ENCODE measurements at regions not wholly inside any gene's neighbourhood (a gene's known extent, or its start where the extent isn't known, plus 50 kb on each side); places are given as distances from the start of the nearest gene placed in this dataset.

GRCh38 chr6:79788756-79789155 is 157.6 kb downstream of the SH3BGRL2 start:
- no peak for TF ChIP-seq ZNF837 (tag by site-specific recombination; IDR thresholded peaks at IDR 0.05)
- no peak for TF ChIP-seq ZNF843 (tag by site-specific recombination; IDR thresholded peaks at IDR 0.05)
- no peak for TF ChIP-seq ZFHX2 (tag by site-specific recombination; conservative IDR thresholded peaks at IDR 0.05)
- TF ChIP-seq ZNF169 (tag by site-specific recombination; IDR thresholded peaks at IDR 0.05), result no peak
- no peak for TF ChIP-seq GFI1B (tag by site-specific recombination; IDR thresholded peaks at IDR 0.05)
- TF ChIP-seq ZFP41 (tag by site-specific recombination; IDR thresholded peaks at IDR 0.05; ENCODE audit: borderline replicate concordance), result no peak
- no peak for TF ChIP-seq ZNF621 (tag by site-specific recombination; IDR thresholded peaks at IDR 0.05)
- Histone ChIP-seq H3K4me1 (ENCODE audit: control insufficient read depth, insufficient read depth, low read length) (no peaks in the 10 kb centered on the region), H3K27ac (ENCODE audit: extremely low read depth, low read depth, low read length) (no peak overlapping the region), H3K4me3 (ENCODE audit: low read depth, low read length) (no peak overlapping the region), H3K9me3 (ENCODE audit: control insufficient read depth, insufficient read depth, low read depth, low read length) (no peaks in the 10 kb centered on the region), H3K36me3 (ENCODE audit: control insufficient read depth in 2 of 2, insufficient read depth in 1 of 2, low read length in 2 of 2) (no peaks in the 10 kb centered on the region)
- CTCF ChIA-PET, result interaction anchor here (0.7 to 2.9 kb wide), 3 partner anchors 10 to 289 kb away, joined by 3 to 18 read pairs (median 6); no protein-coding TSS in a partner anchor
- POLR2A ChIA-PET, result interaction anchor here (0.8 kb wide), 1 partner anchor 14 kb away, joined by 3 read pairs; no protein-coding TSS in a partner anchor

- no peaks in the 10 kb centered on the region for H3K9me3 ChIP-seq (ENCODE audit: control insufficient read depth, insufficient read depth, low read depth, low read length)
- H3K4me3 ChIP-seq (ENCODE audit: low read depth, low read length), result no peak overlapping the region
- POLR2A ChIA-PET, result no interaction called here
- TF ChIP-seq MZF1 (tag by site-specific recombination; IDR thresholded peaks at IDR 0.05; ENCODE audit: borderline replicate concordance), result no peak
- no peak for TF ChIP-seq ZNF202 (tag by site-specific recombination; IDR thresholded peaks at IDR 0.05; ENCODE audit: borderline replicate concordance)
- TF ChIP-seq ZNF707 (tag by site-specific recombination; IDR thresholded peaks at IDR 0.05), result no peak
- no peak for TF ChIP-seq ZNF132 (tag by site-specific recombination; IDR thresholded peaks at IDR 0.05; ENCODE audit: borderline replicate concordance)
- TF ChIP-seq WT1 (tag by site-specific recombination; IDR thresholded peaks at IDR 0.05), result no peak
- no peak for TF ChIP-seq HIC1 (tag by site-specific recombination; IDR thresholded peaks at IDR 0.05)
- no peak for TF ChIP-seq ZNF155 (tag by site-specific recombination; IDR thresholded peaks at IDR 0.05)
- TF ChIP-seq ZNF664 (tag by site-specific recombination; IDR thresholded peaks at IDR 0.05), result no peak
- no peak for TF ChIP-seq ZEB2 (tag by site-specific recombination; IDR thresholded peaks at IDR 0.05)
- no peak for TF ChIP-seq ZNF184 (tag by site-specific recombination; IDR thresholded peaks at IDR 0.05)
- no peak for TF ChIP-seq ZNF37A (tag by site-specific recombination; IDR thresholded peaks at IDR 0.05)
- TF ChIP-seq PRDM1 (tag by site-specific recombination; IDR thresholded peaks at IDR 0.05), result no peak
- no peak for TF ChIP-seq ZSCAN18 (tag by site-specific recombination; IDR thresholded peaks at IDR 0.05)
- TF ChIP-seq ZNF19 (tag by site-specific recombination; IDR thresholded peaks at IDR 0.05; ENCODE audit: low read depth), result no peak
- no peak for TF ChIP-seq ZBTB10 (tag by site-specific recombination; IDR thresholded peaks at IDR 0.05)
- TF ChIP-seq ZSCAN5A (tag by site-specific recombination; IDR thresholded peaks at IDR 0.05), result no peak
- no peak for TF ChIP-seq CTCF (tag by site-specific recombination; IDR thresholded peaks at IDR 0.05)
- CTCF ChIA-PET, result interaction anchor here (1.5 to 1.7 kb wide), 3 partner anchors 15 to 26 kb away, joined by 5 to 6 read pairs (median 6); no protein-coding TSS in a partner anchor
- H3K27ac ChIP-seq (ENCODE audit: extremely low read depth, low read depth, low read length), result no peak overlapping the region
- H3K36me3 ChIP-seq (ENCODE audit: control insufficient read depth in 2 of 2, insufficient read depth in 1 of 2, low read length in 2 of 2), result no peaks in the 10 kb centered on the region
- H3K4me1 ChIP-seq (ENCODE audit: control insufficient read depth, insufficient read depth, low read length), result no peaks in the 10 kb centered on the region
These were observed 156.5 kb downstream of the SH3BGRL2 start for GRCh38 chr6:79787626-79788025.
